ENCODE measurements at regions not wholly inside any gene's neighbourhood (a gene's known extent, or its start where the extent isn't known, plus 50 kb on each side); places are given as distances from the start of the nearest gene placed in this dataset.

GRCh38 chr16:14341324-14342225 is 270.5 kb downstream of the MRTFB start:
- DNase-seq (ENCODE audit: low read depth, low spot score): no peak
- ChIA-PET POLR2A (no interaction called here), CTCF (interaction anchor here (0.6 to 0.9 kb wide), 3 partner anchors 34 to 190 kb away, joined by 3 to 4 read pairs (median 3); no protein-coding TSS in a partner anchor)
- no peak overlapping the region for H3K4me3 ChIP-seq (ENCODE audit: low read depth, low read length)
- no peak for TF ChIP-seq CTCF (IDR thresholded peaks at IDR 0.05; ENCODE audit: insufficient read depth, low read length, missing control alignments)

GRCh38 chr16:14339694-14340093 is 268.6 kb downstream of the MRTFB start:
- TF ChIP-seq CTCF (IDR thresholded peaks at IDR 0.05; ENCODE audit: insufficient read depth, low read length, missing control alignments): no peak
- CTCF ChIA-PET: no interaction called here

GRCh38 chr16:14338969-14339368 is 267.9 kb downstream of the MRTFB start:
- ChIA-PET POLR2A (no interaction called here), CTCF (no interaction called here)
- DNase-seq (ENCODE audit: low read depth, low spot score): no peak
- H3K4me3 ChIP-seq (ENCODE audit: low read depth, low read length): no peak overlapping the region
- TF ChIP-seq CTCF (IDR thresholded peaks at IDR 0.05; ENCODE audit: insufficient read depth, low read length, missing control alignments): no peak

More at GRCh38 chr16:14339694-14340093, 268.6 kb downstream of the MRTFB start:
- H3K4me3 ChIP-seq (ENCODE audit: low read depth, low read length): no peak overlapping the region
- DNase-seq (ENCODE audit: low read depth, low spot score): no peak
- POLR2A ChIA-PET: no interaction called here

- no peak overlapping the region for H3K4me3 ChIP-seq (ENCODE audit: low read depth, low read length)
- TF ChIP-seq CTCF (IDR thresholded peaks at IDR 0.05; ENCODE audit: insufficient read depth, low read length, missing control alignments): no peak
- CTCF ChIA-PET: no interaction called here
- DNase-seq (ENCODE audit: low read depth, low spot score): no peak
- POLR2A ChIA-PET: no interaction called here
Measured at GRCh38 chr16:14338236-14338635, 267.1 kb downstream of the MRTFB start.

GRCh38 chr16:14337303-14338191 is 266.4 kb downstream of the MRTFB start:
- CTCF ChIA-PET: no interaction called here

More at GRCh38 chr16:14337303-14338191, 266.4 kb downstream of the MRTFB start:
- H3K4me3 ChIP-seq (ENCODE audit: low read depth, low read length): peak overlapping the region; percentile 10
- POLR2A ChIA-PET: no interaction called here
- TF ChIP-seq CTCF (IDR thresholded peaks at IDR 0.05; ENCODE audit: insufficient read depth, low read length, missing control alignments): no peak
- no peak for DNase-seq (ENCODE audit: low read depth, low spot score)
